HepG2 (cell line): ENCODE measurements at regions not wholly inside any gene's neighbourhood (a gene's known extent, or its start where the extent isn't known, plus 50 kb on each side); places are given as distances from the start of the nearest gene placed in this dataset.
A peak's percentile ranks its signal among the peaks of the same experiment; 100 is the strongest.

Source experiments
- ATAC-seq: fragments of 200-7000 bp; cut with Tn5 transposase; 3 replicates; pipeline ENCODE4 v1.9.1; 2020; ENCODE audit warnings: mild to moderate bottlenecking, moderate library complexity
- BruUV-seq: library from RNA; stranded (reverse); fragments of 400-500 nt; replicated peaks from 2 replicates; lab custom pipeline; 2021; lab: Mats Ljungman, UMichigan
- CTCF ChIA-PET: fragments of 300-600 bp; formaldehyde crosslinking; extraction: SDS; loops from one replicate; lab custom pipeline; 2021; ENCODE audit warnings: low total read pairs, inconsistent platforms, low intra/inter-chr PET ratio; lab: Yijun Ruan, JAX
- POLR2A ChIA-PET: fragments of 350-600 bp; sonication (Branson Sonifier 250); formaldehyde crosslinking; loops from one replicate; lab custom pipeline; 2020; ENCODE audit warnings: antibody characterized with exemption, inconsistent platforms; lab: Yijun Ruan, JAX
- DNase-seq: peaks from one replicate; pipeline ENCODE4 v3.0.0-alpha.2; 2015; ENCODE audit warnings: low spot score
- FAIRE-seq: peaks from 3 replicates; lab custom pipeline; 2011; peaks lifted over from hg19 to GRCh38; lab: Jason Lieb, UNC
- H2AFZ ChIP-seq: one replicate; pipeline ENCODE4 v1.6.1; 2011; ENCODE audit warnings: low read length, inconsistent platforms
- H3K27ac ChIP-seq: fragments of 300-600 bp; 3 replicates; pipeline ENCODE4 v1.8.0; 2011; ENCODE audit warnings: mixed run types, mild to moderate bottlenecking, mixed read lengths, low read length, inconsistent platforms; ENCODE audit not compliant: insufficient read depth; ENCODE audit errors: extremely low read length
- H3K27me3 ChIP-seq, 2 experiments: fragments of 200-600 bp in 1 of 2; 2 replicates in 1 of 2; 3 replicates in 1 of 2; pipeline versions ENCODE4 v1.6.0 to v1.8.0; 2011; ENCODE audit warnings: low read length in 2 of 2, mild to moderate bottlenecking in 2 of 2, moderate library complexity in 2 of 2, inconsistent platforms in 1 of 2; ENCODE audit not compliant: insufficient read depth in 2 of 2, control insufficient read depth in 1 of 2
- H3K36me3 ChIP-seq, 2 experiments: fragments of 200-600 bp in 1 of 2; replicated peaks in 1 of 2; 2 replicates in 1 of 2; 3 replicates in 1 of 2; pipeline versions ENCODE4 v1.5.1 to v1.8.0; 2011; ENCODE audit warnings: low read length in 2 of 2, inconsistent platforms in 1 of 2; ENCODE audit not compliant: insufficient read depth in 2 of 2, control insufficient read depth in 1 of 2
- H3K4me1 ChIP-seq: 2 replicates; pipeline ENCODE4 v1.5.1; 2012; ENCODE audit warnings: low read length, inconsistent platforms; ENCODE audit not compliant: insufficient read depth
- H3K4me2 ChIP-seq: 2 replicates; pipeline ENCODE4 v1.6.0; 2011; ENCODE audit warnings: low read depth, low read length, inconsistent platforms
- H3K4me3 ChIP-seq, 3 experiments: fragments of 200-600 bp in 1 of 3; sonication (generic), shearing (Covaris generic) in 1 of 3; replicated peaks in 1 of 3; 2 replicates each; pipeline ENCODE4 v1.5.1; 2011 to 2016; ENCODE audit warnings: low read length in 3 of 3, inconsistent platforms in 2 of 3, low read depth in 2 of 3, mild to moderate bottlenecking in 2 of 3, control low read depth in 1 of 3, mixed read lengths in 1 of 3; ENCODE audit not compliant: insufficient read depth in 1 of 3
- H3K79me2 ChIP-seq: one replicate; pipeline ENCODE4 v1.6.1; 2011; ENCODE audit warnings: low read length, inconsistent platforms; ENCODE audit not compliant: insufficient read depth
- H3K9ac ChIP-seq: 2 replicates; pipeline ENCODE4 v1.6.0; 2011; ENCODE audit warnings: mild to moderate bottlenecking, low read depth, low read length, inconsistent platforms; ENCODE audit not compliant: insufficient read depth
- H3K9me3 ChIP-seq: 2 replicates; pipeline ENCODE4 v1.5.1; 2012; ENCODE audit warnings: mild to moderate bottlenecking, low read length
- H4K20me1 ChIP-seq: 2 replicates; pipeline ENCODE4 v1.6.0; 2011; ENCODE audit warnings: inconsistent platforms, mild to moderate bottlenecking, low read length, moderate library complexity; ENCODE audit not compliant: insufficient read depth
- CENPT ChIP-seq: sonication (generic); formaldehyde crosslinking; IDR thresholded peaks from 2 replicates; pipeline ENCODE4 v1.8.0; 2022; ENCODE audit warnings: low read depth, mild to moderate bottlenecking, moderate library complexity, missing genetic modification reagents
- GATAD1 ChIP-seq: IDR thresholded peaks from 2 replicates; pipeline ENCODE4 v1.6.1; 2016; ENCODE audit warnings: missing genetic modification reagents, missing compliant biosample characterization
- HMG20A ChIP-seq: IDR thresholded peaks from 2 replicates; pipeline ENCODE4 v1.6.1; 2016; ENCODE audit warnings: borderline replicate concordance
- IRF2 ChIP-seq: IDR thresholded peaks from 2 replicates; pipeline ENCODE4 v1.6.1; 2018; ENCODE audit warnings: missing genetic modification reagents, missing compliant biosample characterization
- POLR2AphosphoS5 ChIP-seq: IDR thresholded peaks from 2 replicates; pipeline ENCODE4 v1.6.1; 2012; ENCODE audit warnings: low read depth, low read length
- RAD21 ChIP-seq: fragments of 450-650 bp; formaldehyde crosslinking; IDR thresholded peaks from 2 replicates; pipeline ENCODE4 v1.5.0; 2020; ENCODE audit warnings: mild to moderate bottlenecking
- REPIN1 ChIP-seq: sonication (generic); formaldehyde crosslinking; IDR thresholded peaks from 2 replicates; pipeline ENCODE4 v1.8.0; 2022; ENCODE audit warnings: missing genetic modification reagents, low read depth, mild to moderate bottlenecking, borderline replicate concordance
- SMC3 ChIP-seq: IDR thresholded peaks from 2 replicates; pipeline ENCODE4 v1.6.1; 2011; ENCODE audit warnings: low read length, improper control_type of control experiment
- STAG1 ChIP-seq: sonication (generic); formaldehyde crosslinking; IDR thresholded peaks from 2 replicates; pipeline ENCODE4 v1.4.0; 2020; ENCODE audit warnings: missing genetic modification reagents
- TARDBP ChIP-seq: sonication (generic); formaldehyde crosslinking; IDR thresholded peaks from 2 replicates; pipeline ENCODE4 v1.8.0; 2022; ENCODE audit warnings: mild to moderate bottlenecking, missing genetic modification reagents
- ZSCAN31 ChIP-seq: sonication (generic); formaldehyde crosslinking; IDR thresholded peaks from 2 replicates; pipeline ENCODE4 v1.5.0; 2020; ENCODE audit warnings: low read depth, mild to moderate bottlenecking, missing genetic modification reagents
- WGBS: methylation state at CpG from one replicate; pipeline ENCODE4 v1.1.6; 2017; ENCODE audit warnings: low lambda C conversion rate; 5-methylcytosine and 5-hydroxymethylcytosine counted together
- in situ Hi-C: cut with HindIII; loops from 2 replicates; pipeline ENCODE4 v1.10.0; 2017; ENCODE audit warnings: low pct_unique_long_range_greater_than_20kb; ENCODE audit not compliant: extremely low pct_ligation_motif_present
- intact Hi-C: fragments of 100-400 bp; cut with micrococcal nuclease; formaldehyde crosslinking; loops from one replicate; pipeline ENCODE4 v1.10.0; 2022; ENCODE audit not compliant: unreplicated experiment
- TF ChIP-seq, protein P1 (sequence below): sonication (generic); formaldehyde crosslinking; IDR thresholded peaks from 2 replicates; pipeline ENCODE4 v1.5.0; 2020; ENCODE audit warnings: mild to moderate bottlenecking, missing genetic modification reagents, moderate library complexity
- TF ChIP-seq, protein P2 (sequence below): sonication (generic); formaldehyde crosslinking; IDR thresholded peaks from 2 replicates; pipeline ENCODE4 v1.8.0; 2022; ENCODE audit warnings: missing genetic modification reagents, mild to moderate bottlenecking, borderline replicate concordance

DNA sequence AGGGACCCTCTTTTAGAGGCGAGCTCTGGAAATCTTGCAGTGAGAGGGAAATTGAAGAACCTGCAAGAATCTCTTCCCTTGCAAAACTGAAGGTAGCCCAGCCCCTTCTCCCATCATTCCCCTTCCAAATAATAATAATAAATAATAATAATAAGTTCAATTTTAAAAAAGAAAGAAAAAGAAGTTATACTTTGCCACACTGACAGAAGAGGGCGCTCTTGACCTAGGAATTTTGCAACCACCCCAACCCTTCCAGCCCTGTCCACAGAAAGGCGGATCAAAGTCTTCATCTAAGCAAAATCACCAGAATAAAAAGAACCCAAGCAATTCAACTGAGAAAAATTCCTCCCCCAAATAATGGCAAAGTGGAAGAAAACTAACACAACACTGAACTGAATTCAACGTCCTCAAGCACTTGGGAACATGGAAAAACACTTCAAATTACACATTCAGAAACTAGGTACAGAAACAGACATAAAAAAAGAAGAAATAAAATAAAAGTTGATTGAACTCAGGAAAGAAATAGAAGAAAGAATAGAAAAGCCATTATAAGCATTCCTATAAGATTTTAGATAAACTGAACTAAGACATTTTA is 98.9 kb upstream of the GLS start:
- H2AFZ ChIP-seq: no peak overlapping the region
- in situ Hi-C loops: loop anchor here (5.0 kb wide), 2 partner anchors 71 to 251 kb away; no protein-coding TSS in a partner anchor
- ChIA-PET CTCF (interaction anchor here (1.2 to 2.8 kb wide), 6 partner anchors 22 to 248 kb away, joined by 3 to 22 read pairs (median 6); no protein-coding TSS in a partner anchor), POLR2A (interaction anchor here (1.1 kb wide), 1 partner anchor 99 kb away, joined by 3 read pairs; the partner anchor contains the start of gene GLS)
- no peaks in the 10 kb centered on the region for H3K79me2 ChIP-seq
- no peaks in the 10 kb centered on the region for H3K36me3 ChIP-seq
- BruUV-seq: no TSS peak
- intact Hi-C loops: loop anchor here (1.0 to 2.0 kb wide), 5 partner anchors 23 to 249 kb away; no protein-coding TSS in a partner anchor
- no peaks in the 10 kb centered on the region for H3K27me3 ChIP-seq
- peaks cover 6% of the 10 kb centered on the region for H3K9me3 ChIP-seq
- H3K27ac ChIP-seq: no peak overlapping the region
- H4K20me1 ChIP-seq: no peaks in the 10 kb centered on the region
- TF ChIP-seq IRF2 (CRISPR knock-in tag) (no peak), TARDBP (0 out of 2 replicates have a peak, but pooled peaks have one; percentile 25), STAG1 (CRISPR knock-in tag) (peak; percentile 81), HMG20A (no peak), CENPT (CRISPR knock-in tag) (no peak), RAD21 (CRISPR knock-in tag) (peak; percentile 80), GATAD1 (CRISPR knock-in tag) (0 out of 2 replicates have a peak, but pooled peaks have one; percentile 12), ZSCAN31 (0 out of 2 replicates have a peak, but pooled peaks have one; percentile 15), POLR2AphosphoS5 (no peak), SMC3 (peak; percentile 87), REPIN1 (0 out of 2 replicates have a peak, but pooled peaks have one; percentile 33)
- TF ChIP-seq, protein P1, sequence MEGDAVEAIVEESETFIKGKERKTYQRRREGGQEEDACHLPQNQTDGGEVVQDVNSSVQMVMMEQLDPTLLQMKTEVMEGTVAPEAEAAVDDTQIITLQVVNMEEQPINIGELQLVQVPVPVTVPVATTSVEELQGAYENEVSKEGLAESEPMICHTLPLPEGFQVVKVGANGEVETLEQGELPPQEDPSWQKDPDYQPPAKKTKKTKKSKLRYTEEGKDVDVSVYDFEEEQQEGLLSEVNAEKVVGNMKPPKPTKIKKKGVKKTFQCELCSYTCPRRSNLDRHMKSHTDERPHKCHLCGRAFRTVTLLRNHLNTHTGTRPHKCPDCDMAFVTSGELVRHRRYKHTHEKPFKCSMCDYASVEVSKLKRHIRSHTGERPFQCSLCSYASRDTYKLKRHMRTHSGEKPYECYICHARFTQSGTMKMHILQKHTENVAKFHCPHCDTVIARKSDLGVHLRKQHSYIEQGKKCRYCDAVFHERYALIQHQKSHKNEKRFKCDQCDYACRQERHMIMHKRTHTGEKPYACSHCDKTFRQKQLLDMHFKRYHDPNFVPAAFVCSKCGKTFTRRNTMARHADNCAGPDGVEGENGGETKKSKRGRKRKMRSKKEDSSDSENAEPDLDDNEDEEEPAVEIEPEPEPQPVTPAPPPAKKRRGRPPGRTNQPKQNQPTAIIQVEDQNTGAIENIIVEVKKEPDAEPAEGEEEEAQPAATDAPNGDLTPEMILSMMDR: peak; percentile 70
- TF ChIP-seq, protein P2, sequence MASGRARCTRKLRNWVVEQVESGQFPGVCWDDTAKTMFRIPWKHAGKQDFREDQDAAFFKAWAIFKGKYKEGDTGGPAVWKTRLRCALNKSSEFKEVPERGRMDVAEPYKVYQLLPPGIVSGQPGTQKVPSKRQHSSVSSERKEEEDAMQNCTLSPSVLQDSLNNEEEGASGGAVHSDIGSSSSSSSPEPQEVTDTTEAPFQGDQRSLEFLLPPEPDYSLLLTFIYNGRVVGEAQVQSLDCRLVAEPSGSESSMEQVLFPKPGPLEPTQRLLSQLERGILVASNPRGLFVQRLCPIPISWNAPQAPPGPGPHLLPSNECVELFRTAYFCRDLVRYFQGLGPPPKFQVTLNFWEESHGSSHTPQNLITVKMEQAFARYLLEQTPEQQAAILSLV (CRISPR knock-in tag): no peak
- no peak overlapping the region for H3K9ac ChIP-seq
- H3K4me1 ChIP-seq: peaks cover 12% of the 10 kb centered on the region; the same call in 1 of the 2 replicates
- H3K4me2 ChIP-seq: no peak overlapping the region
- H3K4me3 ChIP-seq: no peak overlapping the region
- peak; percentile 90; the same call in 2 of the 3 replicates for ATAC-seq
- FAIRE-seq: peak; percentile 90
- WGBS: 41% methylated on average over 4 of the region's 4 CpGs
- peak; percentile 65 for DNase-seq
